Right lobe of liver (tissue), 6 donors: ENCODE measurements at regions not wholly inside any gene's neighbourhood (a gene's known extent, or its start where the extent isn't known, plus 50 kb on each side); places are given as distances from the start of the nearest gene placed in this dataset.
A peak's percentile ranks its signal among the peaks of the same experiment; 100 is the strongest.

ENCODE experiments used
- ATAC-seq, 4 donors: fragments of 200-7000 bp; cut with Tn5 transposase; one replicate each; pipeline ENCODE4 v1.9.1; 2020; ENCODE audit warnings: mild to moderate bottlenecking in 4 of 4, moderate library complexity in 4 of 4
- DNase-seq, 3 donors: peaks; one replicate each; pipeline ENCODE4 v3.0.0-alpha.2; 2020
- H3K27ac ChIP-seq, 3 donors: fragments of 200-600 bp; one replicate each; pipeline ENCODE4 v1.8.0; 2022
- H3K27me3 ChIP-seq, 2 donors: fragments of 200-600 bp; one replicate each; pipeline ENCODE4 v1.8.0; 2022
- H3K36me3 ChIP-seq, 4 donors: fragments of 200-600 bp; sonication (generic) in 1 of 4; one replicate each; pipeline versions ENCODE4 v1.5.1 to v1.8.0; 2017 to 2022; ENCODE audit warnings: control low read depth in 1 of 4
- H3K4me1 ChIP-seq, 4 donors: fragments of 200-600 bp; sonication (generic) in 1 of 4; one replicate each; pipeline versions ENCODE4 v1.5.1 to v1.8.0; 2017 to 2022; ENCODE audit warnings: control low read depth in 1 of 4
- H3K4me3 ChIP-seq, 3 donors: fragments of 200-600 bp; one replicate each; pipeline ENCODE4 v1.8.0; 2022
- H3K9me3 ChIP-seq, 4 donors: fragments of 200-600 bp; sonication (generic) in 1 of 4; one replicate each; pipeline versions ENCODE4 v1.5.1 to v1.8.0; 2017 to 2022; ENCODE audit warnings: control low read depth in 1 of 4
- CTCF ChIP-seq, 4 donors: fragments of 200-600 bp in 3 of 4; fragments of 450-650 bp in 1 of 4; IDR thresholded peaks; one replicate each; pipeline versions ENCODE4 v1.5.1 to v1.8.0; 2016 to 2022; ENCODE audit warnings: antibody characterized with exemption in 4 of 4, mild to moderate bottlenecking in 2 of 4
- POLR2A ChIP-seq: fragments of 450-650 bp; IDR thresholded peaks from one replicate; pipeline ENCODE4 v1.6.1; 2017; ENCODE audit warnings: antibody characterized with exemption, mild to moderate bottlenecking
- WGBS: methylation state at CpG from one replicate; pipeline ENCODE4 v1.1.6; 2018; ENCODE audit warnings: low coverage, low lambda C conversion rate; ENCODE audit not compliant: insufficient coverage; ENCODE audit errors: missing lambda C conversion rate; 5-methylcytosine and 5-hydroxymethylcytosine counted together
- intact Hi-C, 2 donors: fragments of 100-400 bp; cut with DNase I; formaldehyde crosslinking; loops; one replicate each; pipeline versions ENCODE4 v1.11.2 to v1.14.1; 2022
- donor health status: DM: no; HTN: yes; CAD: no.
- donor health status: DM: no; HTN: no; CAD: no.
- donor health status: DM: no; HTN: no; CAD: no.
- donor health status: DM: no; HTN: yes; CAD: no.
- donor health status: DM: no; HTN: yes; CAD: no.

- DNase-seq, result no peak
- Histone ChIP-seq H3K9me3 (no peaks in the 10 kb centered on the region), H3K27ac (no peak overlapping the region), H3K4me1 (no peaks in the 10 kb centered on the region), H3K36me3 (no peaks in the 10 kb centered on the region), H3K4me3 (no peak overlapping the region), H3K27me3 (no peaks in the 10 kb centered on the region)
- TF ChIP-seq POLR2A (no peak), CTCF (IDR thresholded peaks at IDR 0.05) (no peak)
- intact Hi-C loops, result no loop called here
- 89% methylated on average over 1 of the region's 1 CpG for WGBS
- ATAC-seq, result no peak
Measured at GRCh38 chr9:106451223-106451622, 411.7 kb upstream of the ZNF462 start.

DNA sequence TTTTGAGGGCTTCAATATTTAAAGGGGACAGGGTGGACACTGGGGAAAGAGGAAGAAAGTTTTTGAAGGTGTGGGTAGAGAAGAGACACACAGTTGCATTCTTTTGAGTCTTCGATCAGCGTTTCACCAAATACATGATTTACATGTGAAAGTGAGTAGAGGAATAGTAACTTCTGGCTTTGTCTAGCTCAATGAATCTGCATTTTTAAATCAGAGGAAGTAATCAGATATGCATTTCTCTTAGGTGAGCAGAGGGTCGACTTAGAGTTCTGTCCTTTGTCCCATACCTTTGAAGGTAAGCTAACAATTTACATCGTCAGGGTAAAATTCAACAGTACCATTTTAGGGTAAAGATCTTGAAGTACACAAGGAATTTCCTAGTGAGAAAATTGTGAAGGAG lies 406.4 kb upstream of the ZNF462 start:
- ATAC-seq, result no peak
- no peak overlapping the region for H3K4me3 ChIP-seq
- intact Hi-C loops, result no loop called here
- DNase-seq, result no peak
- no peak overlapping the region for H3K27ac ChIP-seq
- H3K27me3 ChIP-seq, result no peaks in the 10 kb centered on the region
- TF ChIP-seq CTCF (IDR thresholded peaks at IDR 0.05), result no peak
- TF ChIP-seq POLR2A, result no peak
- no peaks in the 10 kb centered on the region for H3K9me3 ChIP-seq
- 56% methylated on average over 4 of the region's 4 CpGs for WGBS
- no peaks in the 10 kb centered on the region for H3K36me3 ChIP-seq
- H3K4me1 ChIP-seq, result no peaks in the 10 kb centered on the region

- intact Hi-C loops, result no loop called here
- Histone ChIP-seq H3K4me1 (no peaks in the 10 kb centered on the region), H3K4me3 (no peak overlapping the region), H3K9me3 (no peaks in the 10 kb centered on the region), H3K36me3 (no peaks in the 10 kb centered on the region), H3K27ac (no peak overlapping the region), H3K27me3 (no peaks in the 10 kb centered on the region)
- ATAC-seq, result peak in 1 of 4 donors; percentile 49
- no peak for DNase-seq
- WGBS, result 44% methylated on average over 8 of the region's 8 CpGs
- TF ChIP-seq POLR2A, result no peak
- no peak for TF ChIP-seq CTCF (IDR thresholded peaks at IDR 0.05)
Measured at GRCh38 chr9:106467113-106467864, 395.7 kb upstream of the ZNF462 start.

DNA sequence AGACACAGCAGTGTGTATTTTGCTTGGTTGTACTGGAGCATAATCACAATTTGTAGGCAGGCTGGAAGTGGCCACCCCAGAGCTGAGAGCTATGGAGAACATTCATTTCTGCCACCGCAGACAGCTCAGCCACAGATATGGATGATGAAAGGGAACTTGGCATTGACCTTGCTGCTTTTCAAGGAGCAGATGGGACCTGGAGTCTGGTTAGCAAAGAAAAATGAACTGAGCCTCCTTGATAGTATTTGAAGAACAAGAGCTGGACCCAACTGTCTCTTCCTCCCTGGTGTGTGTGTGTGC lies 395.2 kb upstream of the ZNF462 start:
- no peak for TF ChIP-seq POLR2A
- no peak for TF ChIP-seq CTCF (IDR thresholded peaks at IDR 0.05)
- H3K4me1 ChIP-seq, result no peaks in the 10 kb centered on the region
- no peak overlapping the region for H3K27ac ChIP-seq
- WGBS, result 80% methylated on average over 1 of the region's 1 CpG
- H3K4me3 ChIP-seq, result no peak overlapping the region
- DNase-seq (no peak), ATAC-seq (no peak)
- no peaks in the 10 kb centered on the region for H3K9me3 ChIP-seq
- no peaks in the 10 kb centered on the region for H3K27me3 ChIP-seq
- no peaks in the 10 kb centered on the region for H3K36me3 ChIP-seq
- intact Hi-C loops, result no loop called here

DNA sequence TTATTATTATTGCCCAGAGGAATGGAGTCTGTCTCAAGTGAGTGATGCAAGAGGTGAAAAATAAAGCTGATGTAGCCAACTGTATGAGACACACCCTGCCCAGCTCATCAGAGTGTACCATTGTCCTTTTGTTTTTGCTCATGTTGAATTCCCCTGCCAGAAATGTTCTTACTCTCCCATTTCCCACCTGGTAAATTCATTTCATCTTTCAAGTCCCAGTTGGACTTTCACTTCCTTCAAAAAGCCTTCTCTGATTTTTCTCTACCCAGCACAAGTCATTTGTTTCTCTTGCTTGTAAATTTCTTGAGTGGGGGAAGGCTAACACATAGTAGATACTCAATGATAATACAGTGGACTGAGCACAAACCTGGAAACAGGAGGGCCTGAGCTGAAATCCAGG lies 394.5 kb upstream of the ZNF462 start:
- no peak for ATAC-seq
- no peak overlapping the region for H3K27ac ChIP-seq
- no peaks in the 10 kb centered on the region for H3K4me1 ChIP-seq
- no peak overlapping the region for H3K4me3 ChIP-seq
- no peaks in the 10 kb centered on the region for H3K27me3 ChIP-seq
- no peak for DNase-seq
- no peaks in the 10 kb centered on the region for H3K9me3 ChIP-seq
- TF ChIP-seq CTCF (IDR thresholded peaks at IDR 0.05) (no peak), POLR2A (no peak)
- intact Hi-C loops, result no loop called here
- H3K36me3 ChIP-seq, result no peaks in the 10 kb centered on the region
